ENCODE measurements at regions not wholly inside any gene's neighbourhood (a gene's known extent, or its start where the extent isn't known, plus 50 kb on each side); places are given as distances from the start of the nearest gene placed in this dataset.
"Not testable (repeated sequence)": the region's sequence is repeated elsewhere in the genome, so short reads cannot be mapped to it uniquely, and the experiment has no call there.

DNA sequence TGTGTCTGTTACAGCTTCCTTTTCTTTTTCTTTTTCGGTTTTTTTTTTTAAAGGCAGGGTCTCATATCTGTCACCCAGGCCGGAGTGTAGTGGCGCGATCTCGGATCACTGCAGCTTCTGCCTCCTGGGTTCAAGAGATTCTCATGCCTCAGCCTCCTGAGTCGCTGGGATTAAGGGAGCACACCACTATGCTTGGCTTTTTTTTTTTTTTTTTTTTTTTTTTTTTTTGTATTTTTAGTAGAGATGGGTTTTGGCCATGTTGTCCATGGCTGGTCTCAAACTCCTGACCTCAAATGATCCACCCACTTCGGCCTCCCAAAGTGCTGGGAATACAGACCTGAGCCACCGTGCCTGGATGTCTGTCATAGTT, 74.3 kb upstream of the PRSS16 start:
- DNase-seq (ENCODE audit: low read depth, low spot score); H3K27ac ChIP-seq (ENCODE audit: low read length); POLR2A ChIA-PET; H3K36me3 ChIP-seq (ENCODE audit: control insufficient read depth, insufficient read depth, low read length); H3K4me1 ChIP-seq (ENCODE audit: control insufficient read depth, insufficient read depth, low read length); H3K4me3 ChIP-seq (ENCODE audit: low read depth in 2 of 2, low read length in 2 of 2); H3K9me3 ChIP-seq (ENCODE audit: control insufficient read depth, insufficient read depth, low read depth, low read length); ATAC-seq; H3K27me3 ChIP-seq (ENCODE audit: control insufficient read depth, insufficient read depth, low read length); BruUV-seq (replicated peaks); in situ Hi-C loops (cut with HindIII; ENCODE audit: low pct_unique_long_range_greater_than_20kb, low sequenced_read_pairs): not testable (repeated sequence)
- CTCF ChIA-PET = interaction anchor here (0.7 kb wide), 2 partner anchors 12 to 141 kb away, joined by 3 to 9 read pairs; no protein-coding TSS in a partner anchor
- intact Hi-C loops (cut with micrococcal nuclease; ENCODE audit: unreplicated experiment) = loop anchor here (10.0 kb wide), 1 partner anchor 302 kb away; the partner anchor contains the start of gene ZNF184

DNA sequence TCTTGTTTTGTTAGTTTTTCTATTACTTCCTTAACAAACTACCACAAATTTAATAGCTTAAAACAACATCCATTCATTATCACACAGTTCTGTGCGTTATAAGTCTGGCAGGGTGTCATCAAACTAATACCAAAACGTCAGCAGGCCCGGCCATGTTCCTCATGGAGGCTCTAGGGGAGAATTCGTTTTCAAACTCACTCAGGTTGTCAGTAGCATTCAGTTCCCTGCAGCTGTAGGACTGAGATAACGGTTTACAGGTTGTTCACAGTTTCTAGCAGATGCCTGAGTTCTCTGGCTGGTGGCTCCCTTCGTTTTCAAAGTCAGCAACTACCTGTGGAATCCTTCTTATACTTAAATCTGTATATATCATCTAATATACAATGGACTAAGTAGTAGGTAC, 72.5 kb upstream of the PRSS16 start:
- intact Hi-C loops (cut with micrococcal nuclease; ENCODE audit: unreplicated experiment) (loop anchor here (10.0 kb wide), 1 partner anchor 300 kb away; the partner anchor contains the start of gene ZNF184), in situ Hi-C loops (cut with HindIII; ENCODE audit: low pct_unique_long_range_greater_than_20kb, low sequenced_read_pairs) (no loop called here)
- no peaks in the 10 kb centered on the region for H3K36me3 ChIP-seq (ENCODE audit: control insufficient read depth, insufficient read depth, low read length)
- TF ChIP-seq, protein P1, sequence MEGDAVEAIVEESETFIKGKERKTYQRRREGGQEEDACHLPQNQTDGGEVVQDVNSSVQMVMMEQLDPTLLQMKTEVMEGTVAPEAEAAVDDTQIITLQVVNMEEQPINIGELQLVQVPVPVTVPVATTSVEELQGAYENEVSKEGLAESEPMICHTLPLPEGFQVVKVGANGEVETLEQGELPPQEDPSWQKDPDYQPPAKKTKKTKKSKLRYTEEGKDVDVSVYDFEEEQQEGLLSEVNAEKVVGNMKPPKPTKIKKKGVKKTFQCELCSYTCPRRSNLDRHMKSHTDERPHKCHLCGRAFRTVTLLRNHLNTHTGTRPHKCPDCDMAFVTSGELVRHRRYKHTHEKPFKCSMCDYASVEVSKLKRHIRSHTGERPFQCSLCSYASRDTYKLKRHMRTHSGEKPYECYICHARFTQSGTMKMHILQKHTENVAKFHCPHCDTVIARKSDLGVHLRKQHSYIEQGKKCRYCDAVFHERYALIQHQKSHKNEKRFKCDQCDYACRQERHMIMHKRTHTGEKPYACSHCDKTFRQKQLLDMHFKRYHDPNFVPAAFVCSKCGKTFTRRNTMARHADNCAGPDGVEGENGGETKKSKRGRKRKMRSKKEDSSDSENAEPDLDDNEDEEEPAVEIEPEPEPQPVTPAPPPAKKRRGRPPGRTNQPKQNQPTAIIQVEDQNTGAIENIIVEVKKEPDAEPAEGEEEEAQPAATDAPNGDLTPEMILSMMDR (IDR thresholded peaks at IDR 0.05) = no peak
- TF ChIP-seq REST (IDR thresholded peaks at IDR 0.05; ENCODE audit: insufficient read depth in 1 of 2, low read depth in 2 of 2, low read length in 1 of 2) (no peak), SIN3A (IDR thresholded peaks at IDR 0.05; ENCODE audit: borderline replicate concordance, insufficient read depth, low read depth, low read length) (no peak), POLR2AphosphoS5 (IDR thresholded peaks at IDR 0.05; ENCODE audit: low read depth, low read length) (no peak), TCF7L2 (IDR thresholded peaks at IDR 0.05; ENCODE audit: low read depth, low read length) (no peak)
- DNase-seq (ENCODE audit: low read depth, low spot score) (no peak), ATAC-seq (no peak)
- no peaks in the 10 kb centered on the region for H3K27me3 ChIP-seq (ENCODE audit: control insufficient read depth, insufficient read depth, low read length)
- CTCF ChIA-PET = no interaction called here
- no TSS peak for BruUV-seq (replicated peaks)
- POLR2A ChIA-PET = no interaction called here
- H3K9me3 ChIP-seq (ENCODE audit: control insufficient read depth, insufficient read depth, low read depth, low read length) = no peaks in the 10 kb centered on the region
- H3K27ac ChIP-seq (ENCODE audit: low read length) = no peak overlapping the region
- H3K4me3 ChIP-seq (ENCODE audit: low read depth in 2 of 2, low read length in 2 of 2) = no peak overlapping the region
- no peaks in the 10 kb centered on the region for H3K4me1 ChIP-seq (ENCODE audit: control insufficient read depth, insufficient read depth, low read length)

DNA sequence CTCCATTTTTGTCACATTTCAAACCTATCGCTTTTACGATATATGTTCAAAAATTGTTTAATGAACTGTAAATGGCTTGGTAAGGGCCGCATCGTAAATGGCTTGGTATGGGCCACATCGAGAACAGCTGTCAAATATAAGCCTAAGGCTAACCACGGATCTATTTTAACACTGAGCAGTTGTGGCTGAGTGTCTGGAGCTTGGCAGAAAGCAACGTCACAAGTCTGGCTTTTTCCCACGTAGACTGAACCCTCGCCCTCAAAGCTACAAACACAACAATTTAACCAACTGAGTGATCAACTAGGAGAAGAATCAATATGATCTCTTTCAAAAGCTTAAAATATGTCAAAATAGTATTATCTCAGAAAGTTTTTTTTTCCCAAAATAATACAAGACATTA, 71.4 kb upstream of the PRSS16 start:
- peak overlapping the region; percentile 92 to 100 for H3K4me3 ChIP-seq (ENCODE audit: low read depth in 2 of 2, low read length in 2 of 2)
- CTCF ChIA-PET = no interaction called here

More for the DNA sequence above, 71.4 kb upstream of the PRSS16 start:
- Histone ChIP-seq H3K27me3 (ENCODE audit: control insufficient read depth, insufficient read depth, low read length) (no peaks in the 10 kb centered on the region), H3K36me3 (ENCODE audit: control insufficient read depth, insufficient read depth, low read length) (no peaks in the 10 kb centered on the region), H3K4me1 (ENCODE audit: control insufficient read depth, insufficient read depth, low read length) (no peaks in the 10 kb centered on the region), H3K27ac (ENCODE audit: low read length) (no peak overlapping the region), H3K9me3 (ENCODE audit: control insufficient read depth, insufficient read depth, low read depth, low read length) (no peaks in the 10 kb centered on the region)
- no TSS peak for BruUV-seq (replicated peaks)
- DNase-seq (ENCODE audit: low read depth, low spot score) (peak; percentile 17), ATAC-seq (no peak)
- intact Hi-C loops (cut with micrococcal nuclease; ENCODE audit: unreplicated experiment) = loop anchor here (10.0 kb wide), 1 partner anchor 299 kb away; the partner anchor contains the start of gene ZNF184
- in situ Hi-C loops (cut with HindIII; ENCODE audit: low pct_unique_long_range_greater_than_20kb, low sequenced_read_pairs) = no loop called here
- POLR2A ChIA-PET = interaction anchor here (0.6 kb wide), 1 partner anchor 10 kb away, joined by 4 read pairs; no protein-coding TSS in a partner anchor
- TF ChIP-seq SIN3A (IDR thresholded peaks at IDR 0.05; ENCODE audit: borderline replicate concordance, insufficient read depth, low read depth, low read length) (no peak), TCF7L2 (IDR thresholded peaks at IDR 0.05; ENCODE audit: low read depth, low read length) (no peak), POLR2AphosphoS5 (IDR thresholded peaks at IDR 0.05; ENCODE audit: low read depth, low read length) (no peak), REST (IDR thresholded peaks at IDR 0.05; ENCODE audit: insufficient read depth in 1 of 2, low read depth in 2 of 2, low read length in 1 of 2) (no peak)
- TF ChIP-seq, protein P1 (IDR thresholded peaks at IDR 0.05) = no peak

All from Panc1 (cell line).